Activated CD8-positive, alpha-beta T cell treated with anti-CD3 and anti-CD28 coated beads, Interleukin-2, amount 10 ng/mL, durations not matched to agents 7 days and 5 days (primary cell): ENCODE measurements at regions not wholly inside any gene's neighbourhood (a gene's known extent, or its start where the extent isn't known, plus 50 kb on each side); places are given as distances from the start of the nearest gene placed in this dataset.
"Not testable (repeated sequence)": the region's sequence is repeated elsewhere in the genome, so short reads cannot be mapped to it uniquely, and the experiment has no call there.

Experiments
- ATAC-seq: fragments of 150-1000 bp; cut with Tn5 transposase; one replicate; pipeline ENCODE4 v1.10.0; 2021; ENCODE audit warnings: moderate library complexity
- CTCF ChIA-PET: fragments of 350-600 bp; sonication (Branson Sonifier 250); formaldehyde crosslinking; loops from one replicate; lab custom pipeline; 2021; ENCODE audit warnings: antibody characterized with exemption; lab: Charles Lee
- POLR2A ChIA-PET: fragments of 350-600 bp; sonication (Branson Sonifier 250); formaldehyde crosslinking; loops from one replicate; lab custom pipeline; 2021; ENCODE audit warnings: antibody characterized with exemption; lab: Charles Lee
- DNase-seq: peaks from one replicate; pipeline ENCODE4 v3.0.0-alpha.2; 2020
- H3K27ac Mint-ChIP-seq: one replicate; pipeline ENCODE4 v1.8.0; 2021; ENCODE audit warnings: mild to moderate bottlenecking, mixed read lengths
- H3K27me3 Mint-ChIP-seq: one replicate; pipeline ENCODE4 v1.8.0; 2021; ENCODE audit warnings: low read depth, mixed read lengths
- H3K36me3 Mint-ChIP-seq: one replicate; pipeline ENCODE4 v1.8.0; 2021; ENCODE audit warnings: low read depth, mixed read lengths
- H3K4me1 Mint-ChIP-seq: one replicate; pipeline ENCODE4 v1.8.0; 2021; ENCODE audit warnings: low read depth, mixed read lengths
- H3K4me3 Mint-ChIP-seq: one replicate; pipeline ENCODE4 v1.8.0; 2021; ENCODE audit warnings: mild to moderate bottlenecking, mixed read lengths
- H3K9me3 Mint-ChIP-seq: one replicate; pipeline ENCODE4 v1.8.0; 2022; ENCODE audit warnings: mixed read lengths; ENCODE audit not compliant: insufficient read depth

DNA sequence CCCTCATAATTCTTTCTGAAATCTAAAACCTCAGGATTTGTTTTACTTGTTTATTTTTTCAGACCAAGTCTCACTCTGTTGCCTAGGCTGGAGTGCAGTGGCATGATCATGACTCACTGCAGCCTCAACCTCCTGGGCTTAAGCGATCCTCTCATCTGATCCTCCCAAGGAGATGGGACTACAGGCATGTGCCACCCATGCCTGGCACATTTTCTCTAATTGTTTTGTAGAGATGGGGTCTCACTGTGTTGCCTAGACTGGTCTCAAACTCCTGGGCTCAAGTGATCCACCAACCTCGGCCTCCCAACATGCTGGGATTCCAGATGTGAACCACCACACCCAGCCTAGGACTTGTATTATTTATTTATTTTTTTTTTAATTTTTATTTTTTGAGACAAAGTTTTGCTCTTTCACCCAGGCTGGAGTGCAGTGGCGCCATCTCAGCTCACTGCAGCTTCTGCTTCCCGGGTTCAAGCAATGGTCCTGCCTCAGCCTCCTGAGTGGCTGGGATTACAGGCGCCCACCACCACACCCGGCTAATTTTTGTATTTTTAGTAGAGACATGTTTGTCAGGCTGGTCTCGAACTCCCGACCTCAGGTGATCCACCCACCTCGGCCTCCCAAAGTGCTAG is 281.9 kb downstream of the GOLGA6L6 start:
- H3K4me1 Mint-ChIP-seq, H3K36me3 Mint-ChIP-seq, DNase-seq, H3K9me3 Mint-ChIP-seq, H3K27ac Mint-ChIP-seq, CTCF ChIA-PET, H3K27me3 Mint-ChIP-seq, H3K4me3 Mint-ChIP-seq, POLR2A ChIA-PET, ATAC-seq: not testable (repeated sequence)

DNA sequence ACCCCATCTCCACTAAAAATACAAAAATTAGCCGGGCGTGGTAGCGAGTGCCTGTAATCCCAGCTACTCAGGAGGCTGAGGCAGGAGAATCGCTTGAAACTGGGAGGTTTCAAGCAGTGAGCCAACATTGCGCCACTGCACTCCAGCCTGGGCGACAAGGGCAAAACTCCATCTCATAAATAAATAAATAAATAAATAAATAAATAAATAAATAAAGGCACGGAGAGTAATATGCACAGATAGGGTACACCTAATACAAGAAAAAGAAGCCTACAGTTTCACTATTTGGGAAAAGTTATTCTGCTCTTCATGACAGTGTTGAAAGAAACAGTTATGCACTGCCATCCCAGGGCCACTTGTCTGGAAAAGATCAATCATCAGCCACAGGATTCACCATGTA is 285.2 kb downstream of the GOLGA6L6 start:
- ATAC-seq, CTCF ChIA-PET, H3K36me3 Mint-ChIP-seq, H3K27ac Mint-ChIP-seq, DNase-seq, POLR2A ChIA-PET, H3K27me3 Mint-ChIP-seq, H3K4me3 Mint-ChIP-seq, H3K9me3 Mint-ChIP-seq, H3K4me1 Mint-ChIP-seq: not testable (repeated sequence)

DNA sequence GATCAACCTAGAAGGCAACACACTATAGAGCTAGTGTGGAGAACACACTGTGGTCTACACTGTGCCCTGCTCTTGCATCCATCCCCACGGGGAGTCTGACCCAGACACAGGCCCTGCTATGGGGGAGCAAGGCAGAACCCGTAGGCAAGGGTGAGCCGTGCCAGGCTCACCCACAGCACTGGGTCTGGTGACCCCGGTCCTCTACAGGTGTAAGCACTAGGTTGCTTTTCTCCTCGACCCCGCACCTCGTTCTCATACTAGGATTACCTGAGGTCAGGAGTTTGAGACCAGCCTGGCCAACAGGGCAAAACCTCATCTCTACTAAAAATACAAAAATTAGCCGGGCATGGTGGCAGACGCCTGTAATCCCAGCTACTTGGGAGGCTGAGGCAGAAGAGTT is 286.0 kb downstream of the GOLGA6L6 start:
- H3K27me3 Mint-ChIP-seq, CTCF ChIA-PET, H3K27ac Mint-ChIP-seq, H3K9me3 Mint-ChIP-seq, H3K4me1 Mint-ChIP-seq, POLR2A ChIA-PET, H3K36me3 Mint-ChIP-seq, H3K4me3 Mint-ChIP-seq, DNase-seq, ATAC-seq: not testable (repeated sequence)

DNA sequence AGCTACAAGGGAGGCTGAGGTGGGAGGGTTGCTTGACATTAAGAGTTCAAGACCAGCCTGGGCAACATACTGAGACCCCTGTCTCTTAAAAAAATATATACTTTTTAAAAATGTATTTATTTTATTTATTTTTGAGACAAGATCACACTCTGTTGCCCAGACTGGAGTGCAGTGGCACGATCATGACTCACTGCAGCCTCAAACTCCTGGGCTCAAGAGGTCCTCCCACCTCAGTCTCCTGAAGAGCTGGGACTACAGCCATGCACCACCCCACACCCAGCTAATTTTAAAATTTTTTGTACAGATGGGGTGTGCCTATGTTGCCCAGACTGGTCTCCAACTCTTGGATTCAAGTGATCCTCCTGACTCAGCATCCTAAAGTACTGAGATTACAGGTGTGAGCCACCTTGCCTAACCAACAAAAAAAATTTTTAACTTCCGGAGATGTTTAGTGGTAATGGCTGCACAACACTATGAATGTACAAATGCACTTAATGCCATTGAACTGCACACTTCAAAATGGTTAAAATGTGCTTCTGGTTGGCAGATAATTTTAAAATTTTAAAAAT is 288.5 kb downstream of the GOLGA6L6 start:
- H3K27ac Mint-ChIP-seq, POLR2A ChIA-PET, H3K36me3 Mint-ChIP-seq, ATAC-seq, H3K4me1 Mint-ChIP-seq, H3K9me3 Mint-ChIP-seq, H3K4me3 Mint-ChIP-seq, H3K27me3 Mint-ChIP-seq, CTCF ChIA-PET, DNase-seq: not testable (repeated sequence)

DNA sequence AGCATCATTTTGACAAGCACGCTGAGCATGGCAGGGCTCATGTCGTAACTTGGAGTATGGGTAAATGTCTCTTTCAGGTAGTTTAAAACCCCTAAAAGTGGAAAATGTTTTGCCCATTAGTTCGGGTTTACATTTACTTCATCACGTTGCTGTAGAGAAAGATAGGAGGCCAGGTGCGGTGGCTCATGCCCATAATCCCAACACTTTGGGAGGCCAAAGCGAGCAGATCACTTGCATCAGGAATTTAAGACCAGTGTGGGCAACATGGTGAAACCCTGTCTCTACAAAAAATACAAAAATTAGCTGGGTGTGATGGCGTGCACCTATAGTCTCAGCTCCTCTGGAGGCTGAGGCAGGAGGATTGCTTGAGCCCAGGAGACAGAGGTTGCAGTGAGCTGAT is 289.6 kb downstream of the GOLGA6L6 start:
- H3K4me3 Mint-ChIP-seq, POLR2A ChIA-PET, H3K9me3 Mint-ChIP-seq, ATAC-seq, DNase-seq, H3K36me3 Mint-ChIP-seq, CTCF ChIA-PET, H3K27me3 Mint-ChIP-seq, H3K4me1 Mint-ChIP-seq, H3K27ac Mint-ChIP-seq: not testable (repeated sequence)

DNA sequence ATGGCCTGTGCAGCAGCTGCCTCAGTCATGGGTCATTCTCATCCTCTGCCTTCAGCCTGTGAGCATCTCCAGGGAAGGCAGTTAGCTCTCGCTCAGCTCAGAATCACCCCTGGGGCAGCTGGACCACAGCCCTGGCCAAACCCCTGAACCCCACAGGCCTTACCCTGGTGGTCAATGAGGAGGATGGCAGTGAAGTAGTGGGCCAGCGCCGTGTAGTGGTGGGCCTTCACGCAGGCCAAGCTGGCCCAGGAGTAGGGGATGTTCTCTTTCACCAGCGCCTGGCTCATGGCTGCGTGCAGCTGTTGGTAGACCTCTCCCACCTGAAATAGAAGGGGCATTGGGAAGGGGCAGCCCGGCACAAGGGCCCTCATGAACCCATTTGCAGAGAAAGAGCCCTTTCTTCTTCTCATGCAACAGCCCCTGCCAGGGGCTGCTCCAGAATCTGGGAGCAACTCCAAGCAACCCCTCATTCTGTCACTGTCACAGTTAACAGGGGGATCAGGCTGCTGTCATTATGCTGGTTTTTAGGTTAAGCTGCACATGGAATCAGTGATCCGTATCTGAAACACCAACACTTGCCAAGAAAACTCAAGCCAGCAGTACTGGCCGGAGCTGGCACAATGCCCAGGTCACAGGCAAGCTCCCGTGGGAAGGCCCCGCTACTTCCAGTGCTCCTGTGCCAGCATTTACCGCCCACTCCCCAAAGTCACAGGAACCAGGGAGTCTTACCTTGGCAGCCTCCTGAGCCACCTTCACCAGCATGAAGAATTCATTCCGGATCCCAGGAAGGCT is 290.2 kb downstream of the GOLGA6L6 start:
- POLR2A ChIA-PET, DNase-seq, H3K9me3 Mint-ChIP-seq, CTCF ChIA-PET, ATAC-seq, H3K27me3 Mint-ChIP-seq, H3K4me3 Mint-ChIP-seq, H3K27ac Mint-ChIP-seq, H3K36me3 Mint-ChIP-seq, H3K4me1 Mint-ChIP-seq: not testable (repeated sequence)

DNA sequence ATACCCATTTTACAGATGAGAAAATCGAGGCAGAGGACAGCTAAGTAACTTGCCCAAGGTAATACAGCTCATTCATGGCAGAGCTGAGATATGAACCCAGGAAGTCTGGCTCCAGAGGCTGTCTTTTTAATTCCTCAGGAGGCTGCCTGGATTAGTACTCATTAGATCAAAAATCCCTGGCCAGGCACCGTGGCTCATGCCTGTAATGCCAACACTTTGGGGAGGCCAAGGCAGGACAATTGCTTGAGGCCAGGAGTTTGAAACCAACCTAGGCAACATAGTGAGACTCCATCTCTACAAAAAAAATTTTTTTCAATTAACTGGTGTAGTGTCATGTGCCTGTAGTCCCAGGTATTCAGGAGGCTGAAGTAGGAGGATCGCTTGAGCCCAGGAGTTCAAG is 291.4 kb downstream of the GOLGA6L6 start:
- H3K9me3 Mint-ChIP-seq, H3K4me1 Mint-ChIP-seq, DNase-seq, H3K4me3 Mint-ChIP-seq, POLR2A ChIA-PET, H3K27ac Mint-ChIP-seq, ATAC-seq, H3K27me3 Mint-ChIP-seq, CTCF ChIA-PET, H3K36me3 Mint-ChIP-seq: not testable (repeated sequence)

DNA sequence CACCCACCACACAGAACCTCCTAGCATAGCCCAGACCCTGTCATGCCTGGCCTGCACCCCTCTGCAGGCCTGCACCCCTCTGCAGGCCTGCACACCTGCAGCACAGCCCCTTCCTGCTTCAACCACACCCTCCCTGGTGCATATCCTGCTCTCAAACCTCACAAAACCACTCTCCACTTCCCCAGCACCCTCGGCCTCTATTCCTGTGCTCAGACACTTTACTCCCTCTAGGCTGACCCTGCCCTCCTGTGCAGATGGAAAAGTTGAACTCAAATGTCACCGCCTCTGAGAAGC is 292.0 kb downstream of the GOLGA6L6 start:
- H3K27me3 Mint-ChIP-seq, CTCF ChIA-PET, H3K36me3 Mint-ChIP-seq, H3K4me3 Mint-ChIP-seq, H3K9me3 Mint-ChIP-seq, POLR2A ChIA-PET, DNase-seq, H3K4me1 Mint-ChIP-seq: not testable (repeated sequence)
- peak overlapping the region; percentile 26 for H3K27ac Mint-ChIP-seq
- ATAC-seq = peak; percentile 47

DNA sequence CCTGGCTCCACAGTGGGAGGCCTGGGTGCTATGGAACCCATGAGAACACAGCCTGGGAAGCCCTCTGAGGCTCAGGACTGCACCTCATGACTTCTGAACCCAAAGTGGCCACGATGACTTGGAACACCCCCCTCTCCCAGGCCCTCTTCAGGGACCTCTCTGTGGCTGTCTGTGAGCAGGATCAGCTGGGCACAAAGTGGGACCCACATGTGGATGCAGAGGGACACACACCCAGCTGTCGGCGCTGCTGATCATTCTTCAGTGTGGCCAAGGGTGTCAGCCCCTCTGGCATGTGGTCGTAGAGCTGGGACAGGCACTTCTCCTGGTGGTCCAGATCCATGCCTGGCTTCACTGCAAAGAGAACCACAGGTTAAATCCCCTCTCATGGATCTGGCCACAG is 293.2 kb downstream of the GOLGA6L6 start:
- CTCF ChIA-PET, H3K4me3 Mint-ChIP-seq, H3K27ac Mint-ChIP-seq, H3K27me3 Mint-ChIP-seq, ATAC-seq, H3K36me3 Mint-ChIP-seq, DNase-seq, H3K4me1 Mint-ChIP-seq, H3K9me3 Mint-ChIP-seq: not testable (repeated sequence)
- POLR2A ChIA-PET = interaction anchor here (0.6 kb wide), 1 partner anchor 122 kb away, joined by 3 read pairs; no protein-coding TSS in a partner anchor

DNA sequence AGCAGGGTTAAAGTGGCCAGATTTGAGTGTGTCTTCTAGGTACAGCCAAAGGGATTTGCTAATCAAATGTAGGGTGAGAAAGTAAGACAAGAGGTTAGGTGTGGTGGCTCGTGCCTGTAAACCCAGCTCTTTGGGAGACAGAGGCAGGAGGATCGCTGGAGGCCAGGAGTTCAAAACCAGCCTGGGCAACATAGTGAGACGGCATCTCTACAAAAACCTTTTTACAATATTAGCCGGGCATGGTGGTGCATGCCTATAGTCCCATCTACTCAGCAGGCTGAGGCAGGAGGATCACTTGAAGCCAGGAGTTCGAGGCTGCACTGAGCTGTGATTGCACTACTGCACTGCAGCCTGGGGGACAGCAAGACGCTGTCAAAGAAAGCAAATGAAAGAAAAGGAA is 294.5 kb downstream of the GOLGA6L6 start:
- H3K4me1 Mint-ChIP-seq, ATAC-seq, H3K4me3 Mint-ChIP-seq, POLR2A ChIA-PET, H3K36me3 Mint-ChIP-seq, H3K9me3 Mint-ChIP-seq, CTCF ChIA-PET, DNase-seq, H3K27ac Mint-ChIP-seq, H3K27me3 Mint-ChIP-seq: not testable (repeated sequence)

DNA sequence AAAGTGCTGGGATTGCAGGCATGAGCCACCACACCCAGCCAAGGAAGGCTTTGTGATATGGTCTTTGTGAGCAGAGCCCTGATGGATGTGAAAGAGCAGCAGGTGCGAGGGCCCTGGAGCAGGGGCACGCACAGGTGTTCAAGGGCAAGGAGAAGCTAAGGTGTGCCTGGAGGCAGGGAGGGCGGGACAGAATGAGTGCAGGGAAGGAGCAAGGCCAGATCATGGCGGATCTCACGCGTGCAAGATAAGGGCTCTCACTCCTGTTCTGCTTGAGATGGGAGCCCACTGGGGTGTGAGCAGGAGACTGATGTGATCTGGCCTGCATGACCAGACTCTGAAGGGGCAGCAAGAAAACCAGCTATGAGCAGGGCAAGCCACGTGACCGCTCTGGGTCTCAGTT is 295.0 kb downstream of the GOLGA6L6 start:
- POLR2A ChIA-PET, H3K9me3 Mint-ChIP-seq, H3K4me1 Mint-ChIP-seq, CTCF ChIA-PET, H3K36me3 Mint-ChIP-seq, H3K27me3 Mint-ChIP-seq, DNase-seq, H3K4me3 Mint-ChIP-seq, ATAC-seq, H3K27ac Mint-ChIP-seq: not testable (repeated sequence)

DNA sequence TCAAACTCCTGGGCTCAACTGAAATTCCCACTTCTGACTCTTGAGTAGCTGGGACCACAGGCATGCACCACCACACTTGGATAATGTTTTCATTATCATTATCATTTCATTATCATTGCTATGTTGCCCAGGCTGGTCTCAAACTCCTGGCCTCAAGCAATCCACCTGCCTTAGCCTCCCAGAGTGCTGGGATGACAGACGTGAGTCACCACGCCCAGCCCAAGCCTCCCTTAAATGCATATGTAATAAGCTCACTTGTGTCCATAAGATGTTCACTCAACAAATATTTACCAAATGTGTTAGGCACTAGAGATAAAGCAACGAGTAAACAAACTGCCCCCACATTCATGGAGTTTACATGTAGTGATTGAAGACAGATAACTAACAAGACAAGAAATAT is 295.7 kb downstream of the GOLGA6L6 start:
- POLR2A ChIA-PET, CTCF ChIA-PET, ATAC-seq, H3K36me3 Mint-ChIP-seq, H3K27me3 Mint-ChIP-seq, H3K4me1 Mint-ChIP-seq, H3K27ac Mint-ChIP-seq, H3K9me3 Mint-ChIP-seq, H3K4me3 Mint-ChIP-seq, DNase-seq: not testable (repeated sequence)
